ENCODE measurements at regions not wholly inside any gene's neighbourhood (a gene's known extent, or its start where the extent isn't known, plus 50 kb on each side); places are given as distances from the start of the nearest gene placed in this dataset.

- TF ChIP-seq WT1 (tag by site-specific recombination; IDR thresholded peaks at IDR 0.05) (peak; percentile 57), ZSCAN16 (tag by site-specific recombination; IDR thresholded peaks at IDR 0.05) (0 out of 2 replicates have a peak, but pooled peaks have one; percentile 35), ZNF561 (tag by site-specific recombination; IDR thresholded peaks at IDR 0.05; ENCODE audit: borderline replicate concordance) (no peak)
- no peak overlapping the region for H3K27ac ChIP-seq (ENCODE audit: extremely low read depth, low read depth, low read length)
- H3K4me3 ChIP-seq (ENCODE audit: low read depth, low read length), result no peak overlapping the region
- no peaks in the 10 kb centered on the region for H3K4me1 ChIP-seq (ENCODE audit: control insufficient read depth, insufficient read depth, low read length)
- no peaks in the 10 kb centered on the region for H3K36me3 ChIP-seq (ENCODE audit: control insufficient read depth in 2 of 2, insufficient read depth in 1 of 2, low read length in 2 of 2)
- POLR2A ChIA-PET, result no interaction called here
- CTCF ChIA-PET, result no interaction called here
- no peaks in the 10 kb centered on the region for H3K9me3 ChIP-seq (ENCODE audit: control insufficient read depth, insufficient read depth, low read depth, low read length)
Observed at GRCh38 chr16:35463358-35463757, 2003.9 kb downstream of the TP53TG3F start.

- no peaks in the 10 kb centered on the region for H3K36me3 ChIP-seq (ENCODE audit: control insufficient read depth in 2 of 2, insufficient read depth in 1 of 2, low read length in 2 of 2)
- no peaks in the 10 kb centered on the region for H3K4me1 ChIP-seq (ENCODE audit: control insufficient read depth, insufficient read depth, low read length)
- no peaks in the 10 kb centered on the region for H3K9me3 ChIP-seq (ENCODE audit: control insufficient read depth, insufficient read depth, low read depth, low read length)
- no peak overlapping the region for H3K27ac ChIP-seq (ENCODE audit: extremely low read depth, low read depth, low read length)
- TF ChIP-seq ZNF513 (tag by site-specific recombination; IDR thresholded peaks at IDR 0.05), result no peak
- no peak for TF ChIP-seq MEIS1 (CRISPR knock-in tag; IDR thresholded peaks at IDR 0.05; ENCODE audit: borderline replicate concordance)
- no peak for TF ChIP-seq ZBTB48 (tag by site-specific recombination; IDR thresholded peaks at IDR 0.05)
- TF ChIP-seq MZF1 (tag by site-specific recombination; IDR thresholded peaks at IDR 0.05; ENCODE audit: borderline replicate concordance), result no peak
- no peak for TF ChIP-seq ZNF660 (tag by site-specific recombination; IDR thresholded peaks at IDR 0.05)
- no peak for TF ChIP-seq KLF7 (tag by site-specific recombination; IDR thresholded peaks at IDR 0.05; ENCODE audit: borderline replicate concordance)
- no peak for TF ChIP-seq ZNF398 (tag by site-specific recombination; IDR thresholded peaks at IDR 0.05)
- no peak for TF ChIP-seq ZNF324 (tag by site-specific recombination; IDR thresholded peaks at IDR 0.05)
- TF ChIP-seq ZSCAN4 (tag by site-specific recombination; IDR thresholded peaks at IDR 0.05), result no peak
- TF ChIP-seq ZNF629 (tag by site-specific recombination; IDR thresholded peaks at IDR 0.05), result no peak
- TF ChIP-seq ZNF280C (tag by site-specific recombination; IDR thresholded peaks at IDR 0.05), result no peak
- no peak overlapping the region for H3K4me3 ChIP-seq (ENCODE audit: low read depth, low read length)
- ChIA-PET CTCF (no interaction called here), POLR2A (no interaction called here)
Observed at GRCh38 chr16:35480361-35480760, 2020.9 kb downstream of the TP53TG3F start.

- Histone ChIP-seq H3K27ac (ENCODE audit: extremely low read depth, low read depth, low read length) (no peak overlapping the region), H3K9me3 (ENCODE audit: control insufficient read depth, insufficient read depth, low read depth, low read length) (no peaks in the 10 kb centered on the region), H3K4me1 (ENCODE audit: control insufficient read depth, insufficient read depth, low read length) (no peaks in the 10 kb centered on the region), H3K36me3 (ENCODE audit: control insufficient read depth in 2 of 2, insufficient read depth in 1 of 2, low read length in 2 of 2) (no peaks in the 10 kb centered on the region), H3K4me3 (ENCODE audit: low read depth, low read length) (no peak overlapping the region)
- ChIA-PET CTCF (no interaction called here), POLR2A (no interaction called here)
- TF ChIP-seq AEBP2 (tag by site-specific recombination; IDR thresholded peaks at IDR 0.05; ENCODE audit: borderline replicate concordance) (no peak), ZNF223 (tag by site-specific recombination; IDR thresholded peaks at IDR 0.05) (no peak), ATF2 (tag by site-specific recombination; IDR thresholded peaks at IDR 0.05; ENCODE audit: low read depth) (peak; percentile 88), HIC1 (tag by site-specific recombination; IDR thresholded peaks at IDR 0.05) (no peak), ZSCAN16 (tag by site-specific recombination; IDR thresholded peaks at IDR 0.05) (no peak), ZBTB7A (tag by site-specific recombination; IDR thresholded peaks at IDR 0.05; ENCODE audit: low read depth) (no peak), ZNF670 (tag by site-specific recombination; IDR thresholded peaks at IDR 0.05; ENCODE audit: low read depth) (no peak)
Observed at GRCh38 chr16:35480988-35481387, 2021.6 kb downstream of the TP53TG3F start.
